K562 (cell line): ENCODE measurements at regions not wholly inside any gene's neighbourhood (a gene's known extent, or its start where the extent isn't known, plus 50 kb on each side); places are given as distances from the start of the nearest gene placed in this dataset.

Source experiments
- ATAC-seq: fragments of 200-7000 bp; cut with Tn5 transposase; 3 replicates; pipeline ENCODE4 v1.9.1; 2020; ENCODE audit warnings: moderate library complexity
- BruUV-seq: library from RNA; stranded (reverse); fragments of 400-500 nt; replicated peaks from 2 replicates; lab custom pipeline; 2021; lab: Mats Ljungman, UMichigan
- CTCF ChIA-PET: fragments of 300-600 bp; formaldehyde crosslinking; extraction: SDS; loops from one replicate; lab custom pipeline; 2021; ENCODE audit warnings: low intra/inter-chr PET ratio; lab: Yijun Ruan, JAX
- POLR2A ChIA-PET: fragments of 300-600, 350-650 bp; sonication (Branson Sonifier 250); formaldehyde crosslinking; extraction: SDS; loops from one replicate; lab custom pipeline; 2021; ENCODE audit warnings: antibody characterized with exemption, inconsistent platforms; lab: Yijun Ruan, JAX
- DNase-seq, 4 experiments: peaks; one replicate each; pipeline versions ENCODE4 v3.0.0 to v3.0.0-alpha.2; 2011 to 2018; ENCODE audit warnings: low spot score in 3 of 4, mixed read lengths in 3 of 4; ENCODE audit errors: extremely low read depth in 1 of 4
- FAIRE-seq: peaks from 2 replicates; lab custom pipeline; 2011; peaks lifted over from hg19 to GRCh38; lab: Jason Lieb, UNC
- H2AFZ ChIP-seq: 2 replicates; pipeline ENCODE4 v1.6.0; 2011; ENCODE audit warnings: low read depth, low read length, control low read depth, inconsistent platforms
- H3K27ac ChIP-seq: fragments of 200-600 bp; 3 replicates; pipeline ENCODE4 v1.8.0; 2011; ENCODE audit warnings: low read depth, mild to moderate bottlenecking, control low read depth, inconsistent platforms, low read length, moderate library complexity, mixed read lengths; ENCODE audit errors: extremely low read depth
- H3K27me3 ChIP-seq, 2 experiments: fragments of 300-600 bp in 1 of 2; 2 replicates in 1 of 2; 3 replicates in 1 of 2; pipeline versions ENCODE4 v1.6.0 to v1.8.0; 2011; ENCODE audit warnings: inconsistent platforms in 2 of 2, low read length in 2 of 2, mild to moderate bottlenecking in 1 of 2, mixed read lengths in 1 of 2, moderate library complexity in 1 of 2; ENCODE audit not compliant: control insufficient read depth in 2 of 2, insufficient read depth in 2 of 2
- H3K36me3 ChIP-seq: fragments of 300-600 bp; 3 replicates; pipeline ENCODE4 v1.8.0; 2011; ENCODE audit warnings: mild to moderate bottlenecking, low read length, inconsistent platforms; ENCODE audit not compliant: control insufficient read depth, insufficient read depth
- H3K4me1 ChIP-seq, 2 experiments: fragments of 200-600 bp in 1 of 2; replicated peaks in 1 of 2; 2 replicates in 1 of 2; 3 replicates in 1 of 2; pipeline versions ENCODE4 v1.5.1 to v1.8.0; 2011; ENCODE audit warnings: inconsistent platforms in 2 of 2, low read length in 2 of 2, mild to moderate bottlenecking in 1 of 2, mixed read lengths in 1 of 2, moderate library complexity in 1 of 2; ENCODE audit not compliant: control insufficient read depth in 2 of 2, insufficient read depth in 2 of 2
- H3K4me2 ChIP-seq: 2 replicates; pipeline ENCODE4 v1.6.1; 2011; ENCODE audit warnings: low read length, control low read depth, inconsistent platforms, mixed read lengths; ENCODE audit not compliant: insufficient read depth
- H3K4me3 ChIP-seq: fragments of 200-600 bp; sonication (generic), shearing (Covaris generic); 2 replicates; pipeline ENCODE4 v1.5.1; 2016; ENCODE audit warnings: control low read depth, inconsistent platforms
- H3K79me2 ChIP-seq: fragments of 200-600 bp; 3 replicates; pipeline ENCODE4 v1.8.0; 2011; ENCODE audit warnings: low read length, inconsistent platforms; ENCODE audit not compliant: control insufficient read depth, insufficient read depth
- H3K9ac ChIP-seq, 2 experiments: 2 replicates each; pipeline versions ENCODE4 v1.6.0 to v1.6.1; 2011; ENCODE audit warnings: low read depth in 2 of 2, low read length in 2 of 2, control low read depth in 1 of 2, inconsistent platforms in 1 of 2, mild to moderate bottlenecking in 1 of 2, mixed read lengths in 1 of 2; ENCODE audit not compliant: insufficient read depth in 1 of 2
- H3K9me1 ChIP-seq: one replicate; pipeline ENCODE4 v1.6.0; 2011; ENCODE audit warnings: inconsistent platforms, mild to moderate bottlenecking, low read length, moderate library complexity; ENCODE audit not compliant: control insufficient read depth, insufficient read depth
- H3K9me3 ChIP-seq: replicated peaks from 2 replicates; pipeline ENCODE4 v1.5.1; 2011; ENCODE audit warnings: low read depth, low read length, inconsistent platforms; ENCODE audit not compliant: control insufficient read depth, insufficient read depth
- H4K20me1 ChIP-seq: replicated peaks from 2 replicates; pipeline ENCODE4 v1.6.1; 2011; ENCODE audit warnings: low read length, inconsistent platforms, mixed read lengths; ENCODE audit not compliant: control insufficient read depth, insufficient read depth
- POLR2AphosphoS5 ChIP-seq: IDR thresholded peaks from 2 replicates; pipeline ENCODE4 v1.6.1; 2011; ENCODE audit warnings: mild to moderate bottlenecking, low read depth, low read length, moderate library complexity; ENCODE audit not compliant: control insufficient read depth, insufficient read depth
- RREB1 ChIP-seq: fragments of 250-450 bp; sonication (Bioruptor Pico); IDR thresholded peaks from 2 replicates; pipeline ENCODE4 v1.4.0; 2020
- ZNF263 ChIP-seq: sonication (generic); formaldehyde crosslinking; IDR thresholded peaks from 2 replicates; pipeline ENCODE4 v1.8.0; 2022; ENCODE audit warnings: mild to moderate bottlenecking, missing genetic modification reagents, borderline replicate concordance
- ZNF384 ChIP-seq: IDR thresholded peaks from 2 replicates; pipeline ENCODE4 v1.6.1; 2012; ENCODE audit warnings: low read depth, low read length, improper control_type of control experiment
- WGBS: fragments of 100-300 bp; shearing (Covaris generic); methylation state at CpG from one replicate; pipeline ENCODE4 v1.1.6; 2016; ENCODE audit warnings: low coverage, mixed read lengths; ENCODE audit not compliant: insufficient coverage; ENCODE audit errors: missing lambda C conversion rate; 5-methylcytosine and 5-hydroxymethylcytosine counted together
- in situ Hi-C: fragments of 300-500 bp; cut with MboI; formaldehyde crosslinking; loops from 4 replicates; pipeline ENCODE4 v1.15.0; 2018; ENCODE audit warnings: inconsistent platforms, mixed read lengths
- intact Hi-C: fragments of 100-400 bp; cut with micrococcal nuclease; formaldehyde crosslinking; loops from 2 replicates; pipeline ENCODE4 v1.14.2; 2022

DNA sequence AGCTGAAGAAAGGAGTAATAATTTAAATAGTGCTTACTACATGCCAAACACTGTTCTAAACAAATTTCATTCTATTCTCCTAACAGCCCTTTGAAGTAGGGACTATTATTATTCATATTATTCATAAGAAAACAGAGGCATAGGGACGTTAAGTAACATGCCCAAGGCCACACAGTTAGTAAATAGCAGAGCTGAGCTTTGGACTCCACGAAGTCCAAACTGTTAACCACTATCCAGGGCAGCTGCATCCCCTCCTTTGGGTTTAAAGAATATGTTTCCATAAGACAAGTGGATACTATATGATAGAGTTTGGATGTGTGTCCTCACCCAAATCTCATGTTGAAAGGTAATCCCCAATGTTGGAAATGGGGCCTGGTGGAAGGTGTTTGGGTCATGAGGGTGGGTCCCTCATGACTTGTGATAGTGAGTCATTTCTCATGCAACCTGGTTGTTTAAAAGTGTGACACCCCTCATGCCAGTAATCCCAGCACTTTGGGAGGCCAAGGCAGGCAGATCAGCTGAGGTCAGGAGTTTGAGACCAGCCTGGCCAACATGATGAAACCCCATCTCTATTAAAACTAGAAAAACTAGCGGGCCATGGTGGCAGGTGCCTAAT, 144.0 kb upstream of the CXADR start (continued):
- no peak for TF ChIP-seq POLR2AphosphoS5

DNA sequence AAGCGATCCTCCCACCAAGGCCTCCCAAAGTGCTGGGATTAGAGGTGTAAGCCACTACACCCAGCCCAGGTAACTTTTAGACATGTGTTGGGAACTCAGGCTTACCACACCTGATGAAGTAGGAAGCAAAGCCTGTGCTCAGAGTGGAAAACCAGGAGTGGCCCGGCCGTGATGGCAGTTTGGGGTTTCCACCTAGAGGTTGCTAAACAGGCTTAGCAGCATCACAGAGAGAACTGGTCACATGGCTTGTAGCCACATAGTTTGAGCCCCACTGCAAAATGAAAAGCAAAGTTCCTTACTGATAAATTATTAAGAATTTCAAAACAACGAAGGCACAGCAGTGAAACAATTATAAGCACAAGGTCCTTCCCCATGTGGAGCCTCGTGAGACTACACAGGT, 142.6 kb upstream of the CXADR start:
- Histone ChIP-seq H3K4me3 (no peak overlapping the region), H3K27ac (no peak overlapping the region), H3K9ac (no peak overlapping the region), H2AFZ (no peak overlapping the region), H3K79me2 (no peaks in the 10 kb centered on the region), H3K4me2 (no peak overlapping the region), H3K27me3 (no peaks in the 10 kb centered on the region), H3K36me3 (no peaks in the 10 kb centered on the region), H3K4me1 (no peaks in the 10 kb centered on the region), H3K9me1 (no peaks in the 10 kb centered on the region), H3K9me3 (no peaks in the 10 kb centered on the region), H4K20me1 (no peaks in the 10 kb centered on the region)
- TF ChIP-seq ZNF263 (CRISPR knock-in tag) (no peak), ZNF384 (no peak), RREB1 (CRISPR knock-in tag) (no peak)
- no TSS peak for BruUV-seq
- WGBS, result 0% methylated on average over 5 of the region's 5 CpGs
- intact Hi-C loops, result no loop called here
- in situ Hi-C loops, result no loop called here
- CTCF ChIA-PET, result no interaction called here
- ATAC-seq (no peak), DNase-seq (no peak), FAIRE-seq (no peak)
- POLR2A ChIA-PET, result no interaction called here
